Liver (tissue), 3 donors: ENCODE measurements at regions not wholly inside any gene's neighbourhood (a gene's known extent, or its start where the extent isn't known, plus 50 kb on each side); places are given as distances from the start of the nearest gene placed in this dataset.

Source experiments
- EGR1 ChIP-seq, 2 donors: IDR thresholded peaks; 2 replicates each; pipeline ENCODE4 v1.6.1; 2016 to 2018; ENCODE audit warnings: antibody characterized with exemption in 2 of 2, low read depth in 2 of 2
- GABPA ChIP-seq, 2 donors: IDR thresholded peaks in 1 of 2; conservative IDR thresholded peaks in 1 of 2; 2 replicates each; pipeline ENCODE4 v1.6.1; 2016; ENCODE audit warnings: antibody characterized with exemption in 2 of 2, mild to moderate bottlenecking in 1 of 2, moderate library complexity in 1 of 2
- JUND ChIP-seq, 2 donors: IDR thresholded peaks; 2 replicates each; pipeline ENCODE4 v1.6.1; 2016; ENCODE audit warnings: antibody characterized with exemption in 2 of 2
- RAD21 ChIP-seq, 2 donors: IDR thresholded peaks; 2 replicates each; pipeline ENCODE4 v1.6.1; 2016; ENCODE audit warnings: antibody characterized with exemption in 2 of 2, mild to moderate bottlenecking in 2 of 2
- TAF1 ChIP-seq: conservative IDR thresholded peaks from 2 replicates; pipeline ENCODE4 v1.6.1; 2016; ENCODE audit warnings: antibody characterized with exemption, mild to moderate bottlenecking
- TF ChIP-seq, protein P1 (sequence below): fragments of 150-350 bp; IDR thresholded peaks from 2 replicates; pipeline ENCODE4 v1.5.1; 2017; ENCODE audit warnings: improper control_type of control experiment, low read depth, low read length; ENCODE audit not compliant: missing input control
- TF ChIP-seq, protein P2 (sequence below): IDR thresholded peaks from 2 replicates; pipeline ENCODE4 v1.6.1; 2016; ENCODE audit warnings: antibody characterized with exemption, mild to moderate bottlenecking
- TF ChIP-seq, protein P3 (sequence below): IDR thresholded peaks from 2 replicates; pipeline ENCODE4 v1.6.1; 2016; ENCODE audit warnings: antibody characterized with exemption
- TF ChIP-seq, protein P4 (sequence below): IDR thresholded peaks from 2 replicates; pipeline ENCODE4 v1.6.1; 2016; ENCODE audit warnings: antibody characterized with exemption
- donor health status: healthy.
- donor health status: healthy.

DNA sequence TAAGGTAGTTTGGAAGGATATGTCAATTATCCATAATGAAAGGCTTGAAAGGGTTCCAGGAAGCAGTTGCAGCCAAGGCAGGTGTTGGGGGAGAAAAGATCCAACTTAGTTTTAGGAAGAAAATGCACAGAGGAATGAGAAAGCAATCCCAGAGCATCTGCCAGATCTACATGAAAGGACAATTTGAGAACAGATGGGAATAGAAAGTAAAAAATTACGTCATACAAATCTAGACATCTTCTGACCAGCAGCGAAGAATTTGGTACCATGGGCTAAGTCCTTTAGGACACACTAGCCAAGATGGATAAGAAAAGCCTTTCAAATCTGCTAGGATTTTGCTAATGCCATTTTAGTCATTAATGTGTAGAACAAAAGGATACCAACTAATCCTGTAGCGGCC is 244.1 kb upstream of the PRR16 start:
- no peak for TF ChIP-seq GABPA (IDR thresholded peaks at IDR 0.05 in 1 of 2, conservative IDR thresholded peaks at IDR 0.05 in 1 of 2)
- TF ChIP-seq RAD21 (IDR thresholded peaks at IDR 0.05) = no peak
- no peak for TF ChIP-seq EGR1 (IDR thresholded peaks at IDR 0.05; ENCODE audit: low read depth in 2 of 2)
- TF ChIP-seq, protein P1, sequence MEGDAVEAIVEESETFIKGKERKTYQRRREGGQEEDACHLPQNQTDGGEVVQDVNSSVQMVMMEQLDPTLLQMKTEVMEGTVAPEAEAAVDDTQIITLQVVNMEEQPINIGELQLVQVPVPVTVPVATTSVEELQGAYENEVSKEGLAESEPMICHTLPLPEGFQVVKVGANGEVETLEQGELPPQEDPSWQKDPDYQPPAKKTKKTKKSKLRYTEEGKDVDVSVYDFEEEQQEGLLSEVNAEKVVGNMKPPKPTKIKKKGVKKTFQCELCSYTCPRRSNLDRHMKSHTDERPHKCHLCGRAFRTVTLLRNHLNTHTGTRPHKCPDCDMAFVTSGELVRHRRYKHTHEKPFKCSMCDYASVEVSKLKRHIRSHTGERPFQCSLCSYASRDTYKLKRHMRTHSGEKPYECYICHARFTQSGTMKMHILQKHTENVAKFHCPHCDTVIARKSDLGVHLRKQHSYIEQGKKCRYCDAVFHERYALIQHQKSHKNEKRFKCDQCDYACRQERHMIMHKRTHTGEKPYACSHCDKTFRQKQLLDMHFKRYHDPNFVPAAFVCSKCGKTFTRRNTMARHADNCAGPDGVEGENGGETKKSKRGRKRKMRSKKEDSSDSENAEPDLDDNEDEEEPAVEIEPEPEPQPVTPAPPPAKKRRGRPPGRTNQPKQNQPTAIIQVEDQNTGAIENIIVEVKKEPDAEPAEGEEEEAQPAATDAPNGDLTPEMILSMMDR = no peak
- TF ChIP-seq, protein P2, sequence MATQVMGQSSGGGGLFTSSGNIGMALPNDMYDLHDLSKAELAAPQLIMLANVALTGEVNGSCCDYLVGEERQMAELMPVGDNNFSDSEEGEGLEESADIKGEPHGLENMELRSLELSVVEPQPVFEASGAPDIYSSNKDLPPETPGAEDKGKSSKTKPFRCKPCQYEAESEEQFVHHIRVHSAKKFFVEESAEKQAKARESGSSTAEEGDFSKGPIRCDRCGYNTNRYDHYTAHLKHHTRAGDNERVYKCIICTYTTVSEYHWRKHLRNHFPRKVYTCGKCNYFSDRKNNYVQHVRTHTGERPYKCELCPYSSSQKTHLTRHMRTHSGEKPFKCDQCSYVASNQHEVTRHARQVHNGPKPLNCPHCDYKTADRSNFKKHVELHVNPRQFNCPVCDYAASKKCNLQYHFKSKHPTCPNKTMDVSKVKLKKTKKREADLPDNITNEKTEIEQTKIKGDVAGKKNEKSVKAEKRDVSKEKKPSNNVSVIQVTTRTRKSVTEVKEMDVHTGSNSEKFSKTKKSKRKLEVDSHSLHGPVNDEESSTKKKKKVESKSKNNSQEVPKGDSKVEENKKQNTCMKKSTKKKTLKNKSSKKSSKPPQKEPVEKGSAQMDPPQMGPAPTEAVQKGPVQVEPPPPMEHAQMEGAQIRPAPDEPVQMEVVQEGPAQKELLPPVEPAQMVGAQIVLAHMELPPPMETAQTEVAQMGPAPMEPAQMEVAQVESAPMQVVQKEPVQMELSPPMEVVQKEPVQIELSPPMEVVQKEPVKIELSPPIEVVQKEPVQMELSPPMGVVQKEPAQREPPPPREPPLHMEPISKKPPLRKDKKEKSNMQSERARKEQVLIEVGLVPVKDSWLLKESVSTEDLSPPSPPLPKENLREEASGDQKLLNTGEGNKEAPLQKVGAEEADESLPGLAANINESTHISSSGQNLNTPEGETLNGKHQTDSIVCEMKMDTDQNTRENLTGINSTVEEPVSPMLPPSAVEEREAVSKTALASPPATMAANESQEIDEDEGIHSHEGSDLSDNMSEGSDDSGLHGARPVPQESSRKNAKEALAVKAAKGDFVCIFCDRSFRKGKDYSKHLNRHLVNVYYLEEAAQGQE = no peak
- TF ChIP-seq JUND (IDR thresholded peaks at IDR 0.05) = no peak
- TF ChIP-seq, protein P3, sequence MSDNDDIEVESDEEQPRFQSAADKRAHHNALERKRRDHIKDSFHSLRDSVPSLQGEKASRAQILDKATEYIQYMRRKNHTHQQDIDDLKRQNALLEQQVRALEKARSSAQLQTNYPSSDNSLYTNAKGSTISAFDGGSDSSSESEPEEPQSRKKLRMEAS = no peak
- no peak for TF ChIP-seq TAF1
- TF ChIP-seq, protein P4, sequence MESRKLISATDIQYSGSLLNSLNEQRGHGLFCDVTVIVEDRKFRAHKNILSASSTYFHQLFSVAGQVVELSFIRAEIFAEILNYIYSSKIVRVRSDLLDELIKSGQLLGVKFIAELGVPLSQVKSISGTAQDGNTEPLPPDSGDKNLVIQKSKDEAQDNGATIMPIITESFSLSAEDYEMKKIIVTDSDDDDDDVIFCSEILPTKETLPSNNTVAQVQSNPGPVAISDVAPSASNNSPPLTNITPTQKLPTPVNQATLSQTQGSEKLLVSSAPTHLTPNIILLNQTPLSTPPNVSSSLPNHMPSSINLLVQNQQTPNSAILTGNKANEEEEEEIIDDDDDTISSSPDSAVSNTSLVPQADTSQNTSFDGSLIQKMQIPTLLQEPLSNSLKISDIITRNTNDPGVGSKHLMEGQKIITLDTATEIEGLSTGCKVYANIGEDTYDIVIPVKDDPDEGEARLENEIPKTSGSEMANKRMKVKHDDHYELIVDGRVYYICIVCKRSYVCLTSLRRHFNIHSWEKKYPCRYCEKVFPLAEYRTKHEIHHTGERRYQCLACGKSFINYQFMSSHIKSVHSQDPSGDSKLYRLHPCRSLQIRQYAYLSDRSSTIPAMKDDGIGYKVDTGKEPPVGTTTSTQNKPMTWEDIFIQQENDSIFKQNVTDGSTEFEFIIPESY = no peak
